Tibial nerve (tissue), 3 donors: ENCODE measurements at regions not wholly inside any gene's neighbourhood (a gene's known extent, or its start where the extent isn't known, plus 50 kb on each side); places are given as distances from the start of the nearest gene placed in this dataset.

Experiments used
- POLR2A ChIP-seq, 2 donors: fragments of 450-650 bp; IDR thresholded peaks; one replicate each; pipeline ENCODE4 v1.6.1; 2017; ENCODE audit warnings: antibody characterized with exemption in 2 of 2, mild to moderate bottlenecking in 2 of 2, moderate library complexity in 2 of 2
- TF ChIP-seq, protein P1 (sequence below), 5 experiments: fragments of 200-600 bp in 3 of 5; fragments of 450-650 bp in 2 of 5; sonication (generic) in 3 of 5; IDR thresholded peaks; one replicate each; pipeline ENCODE4 v1.5.1; 2016 to 2019; ENCODE audit warnings: antibody characterized with exemption in 5 of 5, mild to moderate bottlenecking in 3 of 5, moderate library complexity in 2 of 5

DNA sequence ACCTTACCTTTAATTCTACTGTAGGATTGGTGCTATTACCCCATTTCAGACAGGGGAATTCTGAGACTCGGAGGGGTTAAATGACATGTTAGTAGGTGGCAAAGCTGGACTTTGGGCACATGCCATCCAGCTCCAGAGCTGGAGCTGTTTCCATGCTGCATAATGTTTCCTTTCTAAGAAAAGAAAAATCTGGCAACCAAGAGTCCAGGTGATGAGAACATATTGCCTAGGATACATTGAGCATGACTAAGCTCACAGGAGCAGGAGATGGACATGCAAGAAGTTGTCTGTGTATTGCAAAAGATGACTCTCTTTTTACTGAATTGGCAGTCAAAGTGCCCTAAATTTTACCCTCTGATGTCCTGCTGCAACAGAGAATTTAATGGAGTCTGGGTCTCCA is 150.8 kb upstream of the SYT13 start:
- TF ChIP-seq, protein P1, sequence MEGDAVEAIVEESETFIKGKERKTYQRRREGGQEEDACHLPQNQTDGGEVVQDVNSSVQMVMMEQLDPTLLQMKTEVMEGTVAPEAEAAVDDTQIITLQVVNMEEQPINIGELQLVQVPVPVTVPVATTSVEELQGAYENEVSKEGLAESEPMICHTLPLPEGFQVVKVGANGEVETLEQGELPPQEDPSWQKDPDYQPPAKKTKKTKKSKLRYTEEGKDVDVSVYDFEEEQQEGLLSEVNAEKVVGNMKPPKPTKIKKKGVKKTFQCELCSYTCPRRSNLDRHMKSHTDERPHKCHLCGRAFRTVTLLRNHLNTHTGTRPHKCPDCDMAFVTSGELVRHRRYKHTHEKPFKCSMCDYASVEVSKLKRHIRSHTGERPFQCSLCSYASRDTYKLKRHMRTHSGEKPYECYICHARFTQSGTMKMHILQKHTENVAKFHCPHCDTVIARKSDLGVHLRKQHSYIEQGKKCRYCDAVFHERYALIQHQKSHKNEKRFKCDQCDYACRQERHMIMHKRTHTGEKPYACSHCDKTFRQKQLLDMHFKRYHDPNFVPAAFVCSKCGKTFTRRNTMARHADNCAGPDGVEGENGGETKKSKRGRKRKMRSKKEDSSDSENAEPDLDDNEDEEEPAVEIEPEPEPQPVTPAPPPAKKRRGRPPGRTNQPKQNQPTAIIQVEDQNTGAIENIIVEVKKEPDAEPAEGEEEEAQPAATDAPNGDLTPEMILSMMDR (IDR thresholded peaks at IDR 0.05), result no peak
- no peak for TF ChIP-seq POLR2A (IDR thresholded peaks at IDR 0.05)
